Fibroblast of lung (primary cell): ENCODE measurements at regions not wholly inside any gene's neighbourhood (a gene's known extent, or its start where the extent isn't known, plus 50 kb on each side); places are given as distances from the start of the nearest gene placed in this dataset.
"Not testable (repeated sequence)": the region's sequence is repeated elsewhere in the genome, so short reads cannot be mapped to it uniquely, and the experiment has no call there.

Experiments used
- EZH2 ChIP-seq: IDR thresholded peaks from 2 replicates; pipeline ENCODE4 v1.5.1; 2012; ENCODE audit warnings: low read length, control low read depth, mild to moderate bottlenecking; ENCODE audit errors: missing control alignments
- TF ChIP-seq, protein P1 (sequence below), 2 donors: IDR thresholded peaks in 1 of 2; conservative IDR thresholded peaks in 1 of 2; 1 replicate in 1 of 2; 2 replicates in 1 of 2; pipeline ENCODE4 v1.5.1; 2011 to 2012; ENCODE audit warnings: low read length in 2 of 2, control low read depth in 1 of 2, inconsistent platforms in 1 of 2, low read depth in 1 of 2, mild to moderate bottlenecking in 1 of 2

DNA sequence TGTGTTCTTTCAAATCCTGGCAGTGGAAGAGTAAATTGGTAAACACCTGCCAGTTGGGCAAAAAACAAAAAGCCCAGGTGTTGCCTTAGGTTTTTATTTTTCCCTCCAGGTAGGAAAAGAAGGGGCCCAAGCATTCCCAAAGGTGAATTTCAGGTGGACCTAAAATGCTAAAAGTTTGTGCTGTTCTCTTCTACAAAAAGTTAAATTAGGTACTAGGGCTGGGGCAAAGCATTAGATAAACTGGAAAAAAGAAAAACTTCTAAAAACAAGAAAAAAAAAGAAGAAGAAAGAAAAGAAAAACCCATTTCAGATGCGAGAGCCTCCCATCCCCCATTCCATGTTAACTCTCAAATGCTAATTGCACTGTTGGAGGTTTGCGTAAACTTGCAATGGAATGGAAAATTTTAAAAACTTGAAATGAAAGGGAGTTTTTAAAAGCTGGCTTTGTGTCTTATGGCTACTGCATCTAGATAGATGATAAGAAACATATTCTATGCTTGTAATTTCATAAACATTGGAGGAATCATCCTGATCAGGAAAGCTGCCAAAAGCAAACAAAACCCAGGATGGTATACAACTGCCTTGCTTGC is 59.9 kb upstream of the IGFBPL1 start:
- TF ChIP-seq EZH2 = not testable (repeated sequence)
- TF ChIP-seq, protein P1, sequence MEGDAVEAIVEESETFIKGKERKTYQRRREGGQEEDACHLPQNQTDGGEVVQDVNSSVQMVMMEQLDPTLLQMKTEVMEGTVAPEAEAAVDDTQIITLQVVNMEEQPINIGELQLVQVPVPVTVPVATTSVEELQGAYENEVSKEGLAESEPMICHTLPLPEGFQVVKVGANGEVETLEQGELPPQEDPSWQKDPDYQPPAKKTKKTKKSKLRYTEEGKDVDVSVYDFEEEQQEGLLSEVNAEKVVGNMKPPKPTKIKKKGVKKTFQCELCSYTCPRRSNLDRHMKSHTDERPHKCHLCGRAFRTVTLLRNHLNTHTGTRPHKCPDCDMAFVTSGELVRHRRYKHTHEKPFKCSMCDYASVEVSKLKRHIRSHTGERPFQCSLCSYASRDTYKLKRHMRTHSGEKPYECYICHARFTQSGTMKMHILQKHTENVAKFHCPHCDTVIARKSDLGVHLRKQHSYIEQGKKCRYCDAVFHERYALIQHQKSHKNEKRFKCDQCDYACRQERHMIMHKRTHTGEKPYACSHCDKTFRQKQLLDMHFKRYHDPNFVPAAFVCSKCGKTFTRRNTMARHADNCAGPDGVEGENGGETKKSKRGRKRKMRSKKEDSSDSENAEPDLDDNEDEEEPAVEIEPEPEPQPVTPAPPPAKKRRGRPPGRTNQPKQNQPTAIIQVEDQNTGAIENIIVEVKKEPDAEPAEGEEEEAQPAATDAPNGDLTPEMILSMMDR (conservative IDR thresholded peaks at IDR 0.05 in 1 of 2, IDR thresholded peaks at IDR 0.05 in 1 of 2; ENCODE audit: low read depth in 1 of 2, low read length in 2 of 2) = not testable (repeated sequence)
